ENCODE measurements at regions not wholly inside any gene's neighbourhood (a gene's known extent, or its start where the extent isn't known, plus 50 kb on each side); places are given as distances from the start of the nearest gene placed in this dataset.

DNA sequence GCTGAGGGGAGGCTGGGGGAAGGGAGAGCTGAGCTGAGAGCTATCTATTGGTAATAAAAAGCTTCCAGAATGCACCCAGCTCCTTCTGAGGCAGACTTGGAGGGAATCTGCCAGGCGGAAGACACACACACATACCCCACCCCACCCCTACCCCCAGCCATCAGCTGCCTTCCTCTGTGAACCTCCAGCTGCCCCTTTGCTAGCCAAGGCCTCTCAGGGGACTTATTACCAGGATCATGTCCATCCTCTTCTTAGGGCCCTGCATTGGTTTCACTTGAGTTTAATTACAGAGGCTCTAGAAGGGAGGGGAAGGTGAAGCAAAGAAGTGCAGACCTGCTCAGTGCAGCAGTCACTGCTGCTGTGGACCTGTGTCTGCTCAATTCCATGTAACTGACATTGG, 156.4 kb downstream of the OMA1 start:
- TF ChIP-seq, protein P1, sequence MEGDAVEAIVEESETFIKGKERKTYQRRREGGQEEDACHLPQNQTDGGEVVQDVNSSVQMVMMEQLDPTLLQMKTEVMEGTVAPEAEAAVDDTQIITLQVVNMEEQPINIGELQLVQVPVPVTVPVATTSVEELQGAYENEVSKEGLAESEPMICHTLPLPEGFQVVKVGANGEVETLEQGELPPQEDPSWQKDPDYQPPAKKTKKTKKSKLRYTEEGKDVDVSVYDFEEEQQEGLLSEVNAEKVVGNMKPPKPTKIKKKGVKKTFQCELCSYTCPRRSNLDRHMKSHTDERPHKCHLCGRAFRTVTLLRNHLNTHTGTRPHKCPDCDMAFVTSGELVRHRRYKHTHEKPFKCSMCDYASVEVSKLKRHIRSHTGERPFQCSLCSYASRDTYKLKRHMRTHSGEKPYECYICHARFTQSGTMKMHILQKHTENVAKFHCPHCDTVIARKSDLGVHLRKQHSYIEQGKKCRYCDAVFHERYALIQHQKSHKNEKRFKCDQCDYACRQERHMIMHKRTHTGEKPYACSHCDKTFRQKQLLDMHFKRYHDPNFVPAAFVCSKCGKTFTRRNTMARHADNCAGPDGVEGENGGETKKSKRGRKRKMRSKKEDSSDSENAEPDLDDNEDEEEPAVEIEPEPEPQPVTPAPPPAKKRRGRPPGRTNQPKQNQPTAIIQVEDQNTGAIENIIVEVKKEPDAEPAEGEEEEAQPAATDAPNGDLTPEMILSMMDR (IDR thresholded peaks at IDR 0.05; ENCODE audit: insufficient read depth, low read depth, low read length), result no peak
- TF ChIP-seq EZH2 (IDR thresholded peaks at IDR 0.05; ENCODE audit: insufficient read depth, low read length), result no peak

Data from astrocyte (in vitro differentiated cells and primary cell).